HuH-7.5 (cell line): ENCODE measurements at regions not wholly inside any gene's neighbourhood (a gene's known extent, or its start where the extent isn't known, plus 50 kb on each side); places are given as distances from the start of the nearest gene placed in this dataset.
"Not testable (repeated sequence)": the region's sequence is repeated elsewhere in the genome, so short reads cannot be mapped to it uniquely, and the experiment has no call there.

ENCODE experiments used
- DNase-seq: peaks from one replicate; pipeline ENCODE4 v3.0.0; 2011; ENCODE audit warnings: low spot score

DNA sequence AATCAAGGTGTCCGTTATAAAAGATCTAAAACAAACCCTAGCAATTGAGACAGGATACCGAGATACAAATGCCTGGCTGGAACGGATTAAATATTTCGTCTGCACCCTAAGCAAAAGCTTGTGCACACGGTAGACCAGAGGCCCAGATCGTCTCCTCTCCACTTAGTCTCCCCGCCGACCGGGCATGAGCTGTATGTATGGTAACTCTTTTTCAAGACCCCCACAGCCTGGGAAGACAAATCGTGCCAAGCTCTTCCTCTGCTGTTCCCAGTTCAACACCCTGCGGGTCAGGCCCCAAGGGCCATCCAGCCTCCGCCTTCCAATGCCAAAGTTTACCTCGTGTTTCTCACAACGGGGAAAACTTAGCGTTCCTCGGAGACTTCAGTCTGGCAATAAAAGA lies 285.7 kb upstream of the GALNT17 start:
- DNase-seq: no peak

DNA sequence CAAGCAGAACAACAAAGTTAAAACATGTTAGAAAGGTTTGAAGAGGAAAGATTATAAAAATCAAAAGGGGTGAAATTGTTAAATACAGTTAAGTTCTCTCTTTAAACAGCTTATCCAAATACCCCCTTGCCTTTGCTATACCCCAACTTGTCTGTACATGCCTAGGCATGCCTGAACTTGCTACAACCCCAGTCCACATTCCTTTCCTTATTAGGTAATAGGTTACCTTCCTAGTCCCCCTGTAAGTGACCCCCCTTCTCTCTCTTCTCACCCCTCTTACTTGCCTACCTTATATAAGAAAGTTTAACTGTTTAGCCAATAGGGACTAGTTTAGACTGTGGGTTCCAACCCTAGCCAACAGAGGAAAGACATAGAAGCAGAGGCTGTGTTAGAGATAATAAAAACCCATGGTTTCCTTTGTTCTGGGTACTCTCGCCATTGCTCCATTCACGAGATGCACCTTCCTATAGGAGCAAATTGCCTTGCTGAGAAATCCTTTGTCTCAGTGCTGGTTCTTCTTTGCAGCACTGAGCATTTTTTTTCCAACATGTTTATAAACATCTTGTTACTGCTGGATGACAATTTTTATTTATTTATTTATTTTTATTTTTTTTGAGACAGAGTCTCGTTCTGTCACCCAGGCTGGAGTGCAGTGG lies 282.2 kb upstream of the GALNT17 start:
- DNase-seq: no peak

- no peak for DNase-seq
These were observed 276.6 kb upstream of the GALNT17 start for GRCh38 chr7:70855373-70855772.

- peak; percentile 64 for DNase-seq
These were observed 274.9 kb upstream of the GALNT17 start for GRCh38 chr7:70856901-70857630.

DNA sequence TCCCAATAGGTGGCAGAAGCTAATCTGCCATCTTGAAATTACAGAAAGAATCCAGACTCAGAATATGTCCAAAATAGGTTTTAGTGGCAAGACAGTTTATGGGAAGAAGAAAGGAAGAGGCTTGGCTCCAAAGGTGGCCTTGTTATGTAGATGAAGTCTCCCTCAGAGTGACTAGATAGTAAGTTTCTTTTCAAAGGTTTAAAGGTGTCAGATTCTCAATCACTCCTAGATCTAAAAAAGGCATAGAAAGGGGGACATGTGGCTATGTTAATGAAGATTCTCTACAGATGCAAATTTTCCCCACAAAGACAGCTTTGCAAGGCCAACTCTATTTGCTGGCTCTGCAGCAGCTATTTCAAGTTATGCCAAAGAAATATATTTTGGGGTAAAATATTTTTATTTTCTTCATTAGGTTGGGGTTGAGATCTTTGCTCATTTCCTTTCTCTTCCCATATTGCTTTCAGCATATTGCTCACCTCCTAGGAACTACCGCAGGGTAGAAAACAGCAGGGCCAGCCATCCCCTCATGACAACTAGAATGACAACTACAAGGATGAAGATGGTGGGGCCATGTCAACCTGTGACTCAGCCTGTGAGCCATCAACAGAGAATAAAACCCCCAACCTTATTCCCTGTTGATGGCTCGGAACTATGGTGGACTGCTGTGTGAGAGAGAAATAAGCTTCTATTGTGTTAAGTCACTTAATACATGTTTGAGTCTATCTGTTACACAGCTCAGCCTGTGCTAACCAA lies 274.0 kb upstream of the GALNT17 start:
- no peak for DNase-seq

GRCh38 chr7:70867513-70867912 lies 264.4 kb upstream of the GALNT17 start:
- no peak for DNase-seq

DNA sequence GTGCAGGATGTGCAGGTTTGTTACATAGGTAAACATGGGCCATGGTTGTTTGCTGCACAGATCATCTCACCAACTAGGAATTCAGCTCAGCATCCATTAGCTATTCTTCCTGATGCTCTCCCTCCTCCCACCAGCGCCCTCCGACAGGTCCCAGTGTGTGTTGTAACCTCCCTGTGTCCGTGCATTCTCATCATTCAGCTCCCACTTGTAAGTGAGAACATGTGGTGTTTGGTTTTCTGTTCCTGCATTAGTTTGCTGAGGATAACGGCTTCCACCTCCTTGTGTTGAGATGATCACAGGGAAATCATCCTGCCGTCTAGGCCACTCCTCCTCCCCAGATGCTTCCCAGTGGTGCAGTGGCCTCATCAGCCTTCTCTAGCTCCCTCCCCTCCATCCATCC lies 261.6 kb upstream of the GALNT17 start:
- DNase-seq: no peak

DNA sequence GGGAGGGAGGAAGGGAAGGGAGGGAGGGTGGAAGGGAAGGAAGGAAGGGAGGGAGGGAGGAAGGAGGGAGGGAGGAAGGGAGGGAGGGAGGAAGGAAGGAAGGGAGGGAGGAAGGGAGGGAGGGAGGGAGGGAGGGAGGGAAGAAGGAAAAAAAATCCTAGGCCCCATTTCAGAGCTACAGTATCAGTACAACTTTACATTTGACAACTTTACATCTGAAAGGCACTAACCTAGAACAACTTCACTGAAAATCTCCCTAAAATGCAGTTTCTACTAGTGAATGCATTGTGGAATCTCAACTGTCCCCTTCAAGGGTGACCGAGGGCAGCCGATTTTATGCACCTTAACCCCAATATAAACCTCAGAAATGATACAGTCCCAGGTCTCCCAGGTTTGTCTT lies 259.8 kb upstream of the GALNT17 start:
- no peak for DNase-seq

DNA sequence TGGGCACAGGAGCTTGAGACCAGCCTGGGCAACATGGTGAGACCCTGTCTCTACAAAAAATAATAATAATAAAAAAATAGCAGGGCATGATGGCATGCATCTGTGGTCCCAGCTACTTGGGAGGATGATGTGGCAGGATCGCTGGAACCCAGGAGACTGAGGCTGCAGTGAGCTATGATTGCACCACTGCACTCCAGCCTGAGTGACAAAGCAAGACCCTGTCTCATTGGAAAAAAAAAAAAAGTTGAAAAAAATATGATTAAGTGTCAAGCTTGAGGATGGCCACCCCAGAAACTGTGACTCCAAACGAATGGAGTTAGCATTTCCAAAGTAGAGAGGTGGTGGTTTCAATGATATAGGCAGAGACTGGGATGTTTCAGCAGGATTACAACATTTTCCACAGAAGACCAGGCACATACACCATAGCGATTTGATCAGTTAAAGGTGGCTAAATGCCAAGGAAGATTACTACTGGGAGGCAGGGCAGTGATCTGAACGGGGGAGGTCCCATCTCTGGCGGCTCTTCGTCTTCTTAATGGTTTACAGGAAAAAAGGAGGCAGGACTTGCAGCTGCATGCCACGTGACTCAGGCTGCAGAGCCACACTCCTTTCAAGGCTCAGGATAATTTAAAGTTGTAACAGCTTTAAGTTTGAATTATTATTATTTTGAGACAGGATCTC lies 250.6 kb upstream of the GALNT17 start:
- DNase-seq: no peak

DNA sequence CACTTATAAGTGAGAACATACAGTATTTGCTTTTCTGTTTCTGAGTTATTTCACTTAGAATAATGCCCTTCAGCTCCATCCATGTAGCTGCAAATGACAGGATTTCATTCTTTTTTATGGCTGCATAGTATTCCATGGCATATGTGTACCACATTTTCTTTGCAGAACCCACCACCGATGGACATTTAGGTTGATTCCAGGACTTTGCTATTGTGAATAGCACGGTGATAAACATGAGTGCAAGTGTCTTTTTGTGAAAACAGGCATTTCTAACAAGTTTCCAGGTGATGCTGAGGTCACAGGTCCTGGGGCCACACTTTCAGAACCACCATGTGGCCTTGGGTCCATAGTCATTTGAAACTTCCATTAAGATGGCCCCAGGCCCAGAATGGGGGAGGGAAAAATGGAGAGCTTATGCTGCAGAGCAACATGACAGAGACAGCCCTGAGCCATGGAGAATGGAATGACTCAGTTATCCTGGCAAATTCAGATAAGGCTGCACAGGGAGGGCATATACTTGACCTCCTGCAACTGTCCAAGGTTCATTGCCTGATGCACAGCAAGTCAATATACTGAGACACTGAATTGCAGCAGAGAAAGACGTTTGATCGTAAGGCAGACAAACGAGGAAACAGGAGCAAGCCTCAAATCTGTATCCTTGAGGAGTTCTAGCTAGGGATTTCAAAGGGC lies 248.0 kb upstream of the GALNT17 start:
- no peak for DNase-seq

DNA sequence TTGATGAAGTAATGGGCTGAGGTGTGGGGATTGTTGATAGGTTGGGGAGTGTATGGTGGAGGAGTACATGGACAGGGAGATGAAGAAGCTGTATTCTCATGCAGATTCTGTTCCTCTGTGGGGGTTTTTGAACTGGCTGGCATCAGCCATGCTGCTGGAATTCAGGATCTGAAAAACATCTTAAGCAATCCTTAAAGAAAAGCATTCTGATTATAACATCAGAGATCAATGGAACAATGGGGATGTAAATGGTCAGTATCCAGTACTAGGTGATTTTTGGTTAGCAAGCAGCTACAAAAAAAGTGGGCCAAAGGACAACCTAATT lies 247.5 kb upstream of the GALNT17 start:
- DNase-seq: no peak

- DNase-seq: no peak
These were observed 247.1 kb upstream of the GALNT17 start for GRCh38 chr7:70884809-70885208.

- no peak for DNase-seq
These were observed 245.4 kb upstream of the GALNT17 start for GRCh38 chr7:70886547-70886946.

GRCh38 chr7:70887186-70887585 lies 244.8 kb upstream of the GALNT17 start:
- no peak for DNase-seq

DNA sequence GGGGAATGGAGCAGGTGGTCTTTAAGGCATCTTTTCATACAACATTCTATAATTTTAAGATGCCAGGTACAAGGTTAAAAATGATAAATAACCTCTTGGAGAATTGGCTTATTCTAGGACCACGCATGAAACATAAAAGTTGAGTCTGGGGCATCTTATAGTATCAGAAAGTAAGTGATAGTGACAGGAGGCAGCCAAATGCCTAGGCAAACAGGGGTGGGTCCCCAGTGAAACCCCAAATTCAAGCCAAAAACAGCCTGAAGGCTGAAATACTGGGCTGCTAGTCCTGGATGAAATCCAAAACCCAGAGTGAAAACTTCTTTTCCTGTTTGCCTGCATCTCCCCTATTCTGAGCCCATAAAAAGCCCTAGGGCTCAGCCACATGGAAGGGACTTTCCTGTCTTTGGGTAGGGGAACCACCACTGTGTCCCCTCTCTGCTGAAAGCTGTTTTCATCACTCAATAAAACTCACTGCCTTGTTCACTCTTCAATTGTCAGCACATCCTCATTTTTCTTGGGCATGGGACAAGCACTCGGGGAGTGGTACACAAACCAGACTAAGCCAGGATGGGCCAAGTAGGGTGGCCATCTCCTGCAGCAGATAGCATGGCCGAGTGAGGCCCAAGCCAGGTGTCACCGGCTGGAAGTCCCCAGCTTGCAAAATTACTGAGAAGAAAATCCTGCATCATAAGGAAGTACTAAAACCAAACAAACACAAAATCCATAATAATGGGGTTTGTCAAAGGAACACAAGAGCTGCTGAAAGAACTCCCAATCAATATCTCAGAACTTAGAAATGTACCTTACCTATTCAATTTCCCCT lies 241.6 kb upstream of the GALNT17 start:
- no peak for DNase-seq

DNA sequence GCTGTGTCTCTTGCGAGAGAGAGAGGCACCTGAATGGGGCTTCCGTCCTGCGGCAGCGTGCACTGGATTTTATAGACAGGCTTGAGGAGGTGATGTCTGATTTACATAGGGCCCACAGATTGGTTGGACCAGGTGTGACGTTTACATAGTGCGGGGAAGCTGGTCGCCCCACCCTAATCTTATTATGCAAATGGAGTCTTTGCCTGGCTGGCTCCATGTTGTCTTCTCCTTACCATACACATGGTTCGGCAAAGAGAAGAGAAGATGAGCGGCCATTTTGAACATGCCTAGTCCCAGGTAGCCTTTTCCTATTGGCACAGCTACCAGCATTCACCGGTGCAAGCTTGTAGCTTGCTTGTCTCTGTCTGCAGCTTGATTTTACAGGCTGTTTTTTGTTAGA lies 238.5 kb upstream of the GALNT17 start:
- DNase-seq: no peak

DNA sequence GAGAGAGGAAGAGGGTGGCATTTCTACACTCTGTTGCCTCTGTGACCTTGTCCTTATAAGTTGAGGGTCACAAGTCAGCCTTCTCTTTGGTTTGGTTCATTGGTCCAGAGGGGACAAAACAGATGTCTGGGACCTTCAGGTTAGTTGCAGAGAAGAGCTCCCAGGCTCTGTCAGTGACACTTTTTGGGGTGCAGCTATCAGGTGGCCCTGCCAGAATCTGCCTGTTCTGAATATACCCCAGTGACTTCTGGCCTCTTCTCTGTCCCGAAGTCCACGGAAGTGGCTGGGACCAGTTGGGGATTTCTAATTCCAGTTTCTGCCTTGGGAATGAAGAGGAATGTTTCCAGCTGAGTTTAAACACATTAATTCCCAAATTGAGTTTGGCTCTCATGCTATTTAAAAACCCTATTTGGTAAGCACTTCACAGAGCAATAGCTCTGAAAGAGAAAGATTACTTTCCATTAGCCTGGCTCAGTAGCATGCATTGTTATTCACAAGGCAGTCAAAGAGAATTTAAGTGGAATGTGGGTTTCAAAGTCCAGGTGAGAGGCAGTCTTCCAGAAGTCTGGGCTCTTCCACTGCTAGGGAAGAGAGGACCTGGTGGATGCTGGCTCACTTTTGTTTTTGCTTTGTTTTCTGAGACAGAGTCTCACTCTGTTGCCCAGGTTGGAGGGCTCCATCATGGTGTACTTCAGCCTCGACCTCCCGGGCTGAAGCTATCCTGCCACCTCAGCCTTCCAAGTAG lies 237.8 kb upstream of the GALNT17 start:
- DNase-seq: no peak

GRCh38 chr7:70894799-70895198 lies 237.1 kb upstream of the GALNT17 start:
- DNase-seq: no peak

- DNase-seq: not testable (repeated sequence)
These were observed 236.4 kb upstream of the GALNT17 start for GRCh38 chr7:70895337-70896200.
